GM23248 (cell line): ENCODE measurements at regions not wholly inside any gene's neighbourhood (a gene's known extent, or its start where the extent isn't known, plus 50 kb on each side); places are given as distances from the start of the nearest gene placed in this dataset.

Experiments
- EZH2 ChIP-seq: fragments of 200-600 bp; sonication (generic); IDR thresholded peaks from 2 replicates; pipeline ENCODE4 v1.6.1; 2018; ENCODE audit warnings: antibody characterized with exemption, mild to moderate bottlenecking; ENCODE audit not compliant: insufficient read depth, poor library complexity, severe bottlenecking
- EZH2phosphoT487 ChIP-seq: fragments of 200-600 bp; sonication (generic); IDR thresholded peaks from 2 replicates; pipeline ENCODE4 v1.6.1; 2018; ENCODE audit warnings: antibody characterized with exemption, moderate library complexity, mild to moderate bottlenecking, low read depth; ENCODE audit not compliant: insufficient read depth

- no peak for TF ChIP-seq EZH2
- no peak for TF ChIP-seq EZH2phosphoT487
Observed at GRCh38 chrX:87105131-87105530, 412.5 kb upstream of the KLHL4 start.
